ENCODE measurements at regions not wholly inside any gene's neighbourhood (a gene's known extent, or its start where the extent isn't known, plus 50 kb on each side); places are given as distances from the start of the nearest gene placed in this dataset.

DNA sequence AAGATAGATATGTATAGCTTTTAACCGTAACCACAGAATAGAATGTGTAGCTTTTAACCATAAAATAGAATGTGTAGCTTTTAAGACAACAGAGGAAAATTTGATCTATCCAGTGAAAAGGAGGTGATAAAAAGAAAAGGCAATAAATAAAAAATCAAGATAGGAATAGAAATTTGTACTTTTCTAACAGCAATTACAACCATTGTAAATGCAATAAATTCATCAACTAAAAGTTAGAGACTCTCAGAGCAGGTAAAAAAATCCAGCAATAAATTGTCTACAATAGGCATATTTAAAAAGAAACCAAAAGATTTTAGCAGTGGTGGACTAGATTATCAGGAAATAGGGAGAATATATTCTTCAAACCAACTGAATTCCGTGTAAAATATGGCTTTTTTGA is 63.8 kb upstream of the ABHD2 start:
- TF ChIP-seq EZH2 (IDR thresholded peaks at IDR 0.05; ENCODE audit: low read length) = no peak
- TF ChIP-seq, protein P1, sequence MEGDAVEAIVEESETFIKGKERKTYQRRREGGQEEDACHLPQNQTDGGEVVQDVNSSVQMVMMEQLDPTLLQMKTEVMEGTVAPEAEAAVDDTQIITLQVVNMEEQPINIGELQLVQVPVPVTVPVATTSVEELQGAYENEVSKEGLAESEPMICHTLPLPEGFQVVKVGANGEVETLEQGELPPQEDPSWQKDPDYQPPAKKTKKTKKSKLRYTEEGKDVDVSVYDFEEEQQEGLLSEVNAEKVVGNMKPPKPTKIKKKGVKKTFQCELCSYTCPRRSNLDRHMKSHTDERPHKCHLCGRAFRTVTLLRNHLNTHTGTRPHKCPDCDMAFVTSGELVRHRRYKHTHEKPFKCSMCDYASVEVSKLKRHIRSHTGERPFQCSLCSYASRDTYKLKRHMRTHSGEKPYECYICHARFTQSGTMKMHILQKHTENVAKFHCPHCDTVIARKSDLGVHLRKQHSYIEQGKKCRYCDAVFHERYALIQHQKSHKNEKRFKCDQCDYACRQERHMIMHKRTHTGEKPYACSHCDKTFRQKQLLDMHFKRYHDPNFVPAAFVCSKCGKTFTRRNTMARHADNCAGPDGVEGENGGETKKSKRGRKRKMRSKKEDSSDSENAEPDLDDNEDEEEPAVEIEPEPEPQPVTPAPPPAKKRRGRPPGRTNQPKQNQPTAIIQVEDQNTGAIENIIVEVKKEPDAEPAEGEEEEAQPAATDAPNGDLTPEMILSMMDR (optimal IDR thresholded peaks at IDR 0.05 in 1 of 3, IDR thresholded peaks at IDR 0.05 in 1 of 3, conservative IDR thresholded peaks at IDR 0.05 in 1 of 3; ENCODE audit: extremely low read depth in 1 of 3, insufficient read depth in 2 of 3, low read length in 3 of 3) = no peak

All from keratinocyte (primary cell).